Endothelial cell of umbilical vein (primary cell): ENCODE measurements at regions not wholly inside any gene's neighbourhood (a gene's known extent, or its start where the extent isn't known, plus 50 kb on each side); places are given as distances from the start of the nearest gene placed in this dataset.

ENCODE experiments used
- EZH2 ChIP-seq: IDR thresholded peaks from 2 replicates; pipeline ENCODE4 v1.6.1; 2012; ENCODE audit warnings: borderline replicate concordance, low read depth, mild to moderate bottlenecking, moderate library complexity, low read length, inconsistent platforms; ENCODE audit not compliant: severe bottlenecking
- MYC ChIP-seq: IDR thresholded peaks from one replicate; pipeline ENCODE4 v1.6.1; 2011; ENCODE audit warnings: mild to moderate bottlenecking, low read depth, low read length
- POLR2A ChIP-seq: IDR thresholded peaks from 2 replicates; pipeline ENCODE4 v1.6.1; 2012; ENCODE audit warnings: low read depth, mild to moderate bottlenecking, control low read depth, low read length
- POLR2AphosphoS5 ChIP-seq: IDR thresholded peaks from 2 replicates; pipeline ENCODE4 v1.6.1; 2012; ENCODE audit warnings: low read depth, mild to moderate bottlenecking, control low read depth, low read length, moderate library complexity; ENCODE audit not compliant: insufficient read depth
- TF ChIP-seq, protein P1 (sequence below), 2 donors: IDR thresholded peaks; 1 replicate in 1 of 2; 2 replicates in 1 of 2; pipeline ENCODE4 v1.5.1; 2011; ENCODE audit warnings: low read length in 2 of 2, mild to moderate bottlenecking in 2 of 2, moderate library complexity in 2 of 2, control low read depth in 1 of 2, inconsistent platforms in 1 of 2, low read depth in 1 of 2; ENCODE audit not compliant: insufficient read depth in 1 of 2; ENCODE audit errors: extremely low read depth in 1 of 2
- TF ChIP-seq, protein P2 (sequence below): IDR thresholded peaks from 2 replicates; pipeline ENCODE4 v1.6.1; 2011; ENCODE audit not compliant: insufficient read depth, insufficient read length

DNA sequence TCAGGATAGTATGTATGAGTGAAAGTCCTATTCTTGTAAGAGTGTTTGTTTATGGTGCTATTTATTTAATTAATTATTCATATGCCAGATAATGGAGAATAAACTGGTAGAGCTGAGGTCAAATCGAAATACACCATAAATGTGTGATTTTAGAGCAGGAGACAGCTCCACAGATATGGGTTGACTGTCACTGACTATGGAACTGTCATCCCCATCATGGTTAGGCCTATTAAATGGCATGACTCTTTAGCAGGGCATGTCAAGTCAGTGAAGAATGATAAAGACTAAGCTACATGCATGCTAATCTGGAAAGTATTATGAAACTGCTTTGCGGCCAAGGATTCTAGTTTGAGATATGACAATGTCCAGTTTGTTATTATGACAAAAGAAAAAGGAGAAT lies 658.6 kb downstream of the ISL1 start:
- TF ChIP-seq, protein P1, sequence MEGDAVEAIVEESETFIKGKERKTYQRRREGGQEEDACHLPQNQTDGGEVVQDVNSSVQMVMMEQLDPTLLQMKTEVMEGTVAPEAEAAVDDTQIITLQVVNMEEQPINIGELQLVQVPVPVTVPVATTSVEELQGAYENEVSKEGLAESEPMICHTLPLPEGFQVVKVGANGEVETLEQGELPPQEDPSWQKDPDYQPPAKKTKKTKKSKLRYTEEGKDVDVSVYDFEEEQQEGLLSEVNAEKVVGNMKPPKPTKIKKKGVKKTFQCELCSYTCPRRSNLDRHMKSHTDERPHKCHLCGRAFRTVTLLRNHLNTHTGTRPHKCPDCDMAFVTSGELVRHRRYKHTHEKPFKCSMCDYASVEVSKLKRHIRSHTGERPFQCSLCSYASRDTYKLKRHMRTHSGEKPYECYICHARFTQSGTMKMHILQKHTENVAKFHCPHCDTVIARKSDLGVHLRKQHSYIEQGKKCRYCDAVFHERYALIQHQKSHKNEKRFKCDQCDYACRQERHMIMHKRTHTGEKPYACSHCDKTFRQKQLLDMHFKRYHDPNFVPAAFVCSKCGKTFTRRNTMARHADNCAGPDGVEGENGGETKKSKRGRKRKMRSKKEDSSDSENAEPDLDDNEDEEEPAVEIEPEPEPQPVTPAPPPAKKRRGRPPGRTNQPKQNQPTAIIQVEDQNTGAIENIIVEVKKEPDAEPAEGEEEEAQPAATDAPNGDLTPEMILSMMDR (IDR thresholded peaks at IDR 0.05; ENCODE audit: extremely low read depth in 1 of 2, insufficient read depth in 1 of 2, low read depth in 1 of 2, low read length in 2 of 2) = no peak
- no peak for TF ChIP-seq MYC
- TF ChIP-seq EZH2 = no peak
- no peak for TF ChIP-seq POLR2A
- TF ChIP-seq POLR2AphosphoS5 = no peak
- TF ChIP-seq, protein P2, sequence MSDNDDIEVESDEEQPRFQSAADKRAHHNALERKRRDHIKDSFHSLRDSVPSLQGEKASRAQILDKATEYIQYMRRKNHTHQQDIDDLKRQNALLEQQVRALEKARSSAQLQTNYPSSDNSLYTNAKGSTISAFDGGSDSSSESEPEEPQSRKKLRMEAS = no peak
